Amygdala (tissue), 56 donors: ENCODE measurements at regions not wholly inside any gene's neighbourhood (a gene's known extent, or its start where the extent isn't known, plus 50 kb on each side); places are given as distances from the start of the nearest gene placed in this dataset.

Experiments used
- DNase-seq, 56 donors: peaks; one replicate each; lab custom pipeline; 2025; lab: John Stamatoyannopoulos, UW

- DNase-seq: peak in 1 of 56 donors; percentile 9
These were observed 204.0 kb upstream of the TSHZ3 start for GRCh38 chr19:31553112-31553845.

- no peak for DNase-seq
These were observed 204.6 kb upstream of the TSHZ3 start for GRCh38 chr19:31553846-31554215.

- no peak for DNase-seq
These were observed 205.1 kb upstream of the TSHZ3 start for GRCh38 chr19:31554360-31554759.

GRCh38 chr19:31555634-31556215 lies 206.5 kb upstream of the TSHZ3 start:
- DNase-seq: no peak

GRCh38 chr19:31559494-31559893 lies 210.3 kb upstream of the TSHZ3 start:
- no peak for DNase-seq

GRCh38 chr19:31560086-31561060 lies 211.1 kb upstream of the TSHZ3 start:
- no peak for DNase-seq

GRCh38 chr19:31562966-31563612 lies 213.9 kb upstream of the TSHZ3 start:
- DNase-seq: no peak

GRCh38 chr19:31567776-31568175 lies 218.5 kb upstream of the TSHZ3 start:
- no peak for DNase-seq

- DNase-seq: no peak
These were observed 219.5 kb upstream of the TSHZ3 start for GRCh38 chr19:31568724-31569123.

- DNase-seq: peak in 9 of 56 donors; percentile 1 to 26 (median 9)
These were observed 221.5 kb upstream of the TSHZ3 start for GRCh38 chr19:31570718-31571117.

- no peak for DNase-seq
These were observed 223.1 kb upstream of the TSHZ3 start for GRCh38 chr19:31572102-31572975.

- no peak for DNase-seq
These were observed 223.7 kb upstream of the TSHZ3 start for GRCh38 chr19:31572976-31573298.

- no peak for DNase-seq
These were observed 225.2 kb upstream of the TSHZ3 start for GRCh38 chr19:31574251-31574973.

GRCh38 chr19:31575846-31576335 lies 226.7 kb upstream of the TSHZ3 start:
- DNase-seq: no peak

- no peak for DNase-seq
These were observed 229.1 kb upstream of the TSHZ3 start for GRCh38 chr19:31578326-31578725.

- DNase-seq: no peak
These were observed 233.9 kb upstream of the TSHZ3 start for GRCh38 chr19:31583148-31583547.

- no peak for DNase-seq
These were observed 237.0 kb upstream of the TSHZ3 start for GRCh38 chr19:31586282-31586681.

- DNase-seq: no peak
These were observed 239.9 kb upstream of the TSHZ3 start for GRCh38 chr19:31589109-31589508.

- DNase-seq: no peak
These were observed 242.0 kb upstream of the TSHZ3 start for GRCh38 chr19:31591258-31591657.
